ENCODE measurements at regions not wholly inside any gene's neighbourhood (a gene's known extent, or its start where the extent isn't known, plus 50 kb on each side); places are given as distances from the start of the nearest gene placed in this dataset.

GRCh38 chr3:46116996-46117395 is 89.7 kb upstream of the XCR1 start:
- ATAC-seq, result no peak
- intact Hi-C loops (cut with micrococcal nuclease), result no loop called here
- Mint-ChIP-seq H3K27me3 (peaks cover 8% of the 10 kb centered on the region), H3K36me3 (ENCODE audit: low read depth) (no peaks in the 10 kb centered on the region), H3K4me1 (ENCODE audit: low read depth) (peaks cover 4% of the 10 kb centered on the region), H3K27ac (no peak overlapping the region), H3K4me3 (no peak overlapping the region), H3K9me3 (no peaks in the 10 kb centered on the region)
- TF ChIP-seq CTCF (IDR thresholded peaks at IDR 0.05), result no peak
- CTCF ChIA-PET, result interaction anchor here (0.7 kb wide), 1 partner anchor 371 kb away, joined by 3 read pairs; no protein-coding TSS in a partner anchor
- POLR2A ChIA-PET, result interaction anchor here (1.0 kb wide), 1 partner anchor 16 kb away, joined by 3 read pairs; no protein-coding TSS in a partner anchor
- DNase-seq, result no peak

- ATAC-seq, result no peak
- intact Hi-C loops (cut with micrococcal nuclease), result no loop called here
- ChIA-PET POLR2A (no interaction called here), CTCF (interaction anchor here (1.0 kb wide), 1 partner anchor 264 kb away, joined by 3 read pairs; no protein-coding TSS in a partner anchor)
- Mint-ChIP-seq H3K27me3 (no peaks in the 10 kb centered on the region), H3K36me3 (ENCODE audit: low read depth) (no peaks in the 10 kb centered on the region), H3K4me3 (no peak overlapping the region), H3K9me3 (no peaks in the 10 kb centered on the region), H3K4me1 (ENCODE audit: low read depth) (peaks cover 22% of the 10 kb centered on the region), H3K27ac (no peak overlapping the region)
- TF ChIP-seq CTCF (IDR thresholded peaks at IDR 0.05), result no peak
- DNase-seq, result no peak
Measured at GRCh38 chr3:46114323-46114988, 87.2 kb upstream of the XCR1 start.

- no peaks in the 10 kb centered on the region for H3K9me3 Mint-ChIP-seq
- H3K4me3 Mint-ChIP-seq, result no peak overlapping the region
- DNase-seq (peak; percentile 18), ATAC-seq (no peak)
- no peaks in the 10 kb centered on the region for H3K36me3 Mint-ChIP-seq (ENCODE audit: low read depth)
- intact Hi-C loops (cut with micrococcal nuclease), result no loop called here
- POLR2A ChIA-PET, result no interaction called here
- H3K27ac Mint-ChIP-seq, result no peak overlapping the region
- no peaks in the 10 kb centered on the region for H3K27me3 Mint-ChIP-seq
- CTCF ChIA-PET, result interaction anchor here (1.0 kb wide), 1 partner anchor 265 kb away, joined by 3 read pairs; no protein-coding TSS in a partner anchor
- H3K4me1 Mint-ChIP-seq (ENCODE audit: low read depth), result peaks cover 29% of the 10 kb centered on the region
- no peak for TF ChIP-seq CTCF (IDR thresholded peaks at IDR 0.05)
Measured at GRCh38 chr3:46113608-46114007, 86.3 kb upstream of the XCR1 start.

- H3K4me3 Mint-ChIP-seq, result no peak overlapping the region
- intact Hi-C loops (cut with micrococcal nuclease), result no loop called here
- no peaks in the 10 kb centered on the region for H3K9me3 Mint-ChIP-seq
- no peaks in the 10 kb centered on the region for H3K36me3 Mint-ChIP-seq (ENCODE audit: low read depth)
- CTCF ChIA-PET, result interaction anchor here (1.0 kb wide), 1 partner anchor 265 kb away, joined by 3 read pairs; no protein-coding TSS in a partner anchor
- no peak for TF ChIP-seq CTCF (IDR thresholded peaks at IDR 0.05)
- H3K27me3 Mint-ChIP-seq, result no peaks in the 10 kb centered on the region
- peaks cover 35% of the 10 kb centered on the region for H3K4me1 Mint-ChIP-seq (ENCODE audit: low read depth)
- POLR2A ChIA-PET, result no interaction called here
- ATAC-seq, result no peak
- no peak for DNase-seq
- H3K27ac Mint-ChIP-seq, result no peak overlapping the region
Measured at GRCh38 chr3:46112984-46113383, 85.7 kb upstream of the XCR1 start.

- POLR2A ChIA-PET, result no interaction called here
- CTCF ChIA-PET, result no interaction called here
- ATAC-seq, result no peak
Measured at GRCh38 chr3:46112296-46112695, 85.0 kb upstream of the XCR1 start.

More at GRCh38 chr3:46112296-46112695, 85.0 kb upstream of the XCR1 start:
- DNase-seq, result no peak
- Mint-ChIP-seq H3K27me3 (no peaks in the 10 kb centered on the region), H3K27ac (no peak overlapping the region), H3K4me1 (ENCODE audit: low read depth) (peaks cover 42% of the 10 kb centered on the region), H3K36me3 (ENCODE audit: low read depth) (no peaks in the 10 kb centered on the region), H3K9me3 (no peaks in the 10 kb centered on the region), H3K4me3 (no peak overlapping the region)
- intact Hi-C loops (cut with micrococcal nuclease), result no loop called here
- no peak for TF ChIP-seq CTCF (IDR thresholded peaks at IDR 0.05)
